ENCODE measurements at regions not wholly inside any gene's neighbourhood (a gene's known extent, or its start where the extent isn't known, plus 50 kb on each side); places are given as distances from the start of the nearest gene placed in this dataset.

DNA sequence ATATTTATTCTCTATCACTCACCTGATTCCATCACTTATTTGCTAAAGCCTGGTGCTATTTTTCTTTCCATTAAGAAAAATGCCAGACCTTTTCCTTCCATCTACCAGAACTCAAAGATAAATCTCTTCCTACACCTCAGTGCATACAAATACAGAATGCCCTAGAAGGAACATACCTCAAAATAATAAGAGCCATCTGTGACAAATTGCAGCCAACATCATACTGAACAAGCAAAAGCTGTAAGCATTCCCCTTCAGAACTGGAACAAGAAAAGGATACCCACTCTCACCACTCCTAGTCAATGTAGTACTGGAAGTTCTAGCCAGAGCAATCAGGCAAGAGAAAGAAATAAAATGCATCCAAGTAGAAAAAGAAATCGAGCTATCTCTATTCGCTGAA, 315.9 kb upstream of the UBE2E3 start:
- H3K27me3 ChIP-seq (ENCODE audit: low read depth), result no peaks in the 10 kb centered on the region
- intact Hi-C loops (cut with DNase I), result no loop called here
- DNase-seq (no peak), ATAC-seq (no peak)
- H3K36me3 ChIP-seq, result no peaks in the 10 kb centered on the region
- H3K27ac ChIP-seq, result no peak overlapping the region
- no peak for TF ChIP-seq CTCF (IDR thresholded peaks at IDR 0.05)
- H3K4me3 ChIP-seq, result no peak overlapping the region
- H3K4me1 ChIP-seq, result no peaks in the 10 kb centered on the region
- no peaks in the 10 kb centered on the region for H3K9me3 ChIP-seq

GRCh38 chr2:180662941-180663471, 317.4 kb upstream of the UBE2E3 start:
- Histone ChIP-seq H3K9me3 (no peaks in the 10 kb centered on the region), H3K4me3 (no peak overlapping the region)

GRCh38 chr2:180662521-180662920, 317.9 kb upstream of the UBE2E3 start:
- DNase-seq (no peak), ATAC-seq (no peak)
- no peaks in the 10 kb centered on the region for H3K36me3 ChIP-seq
- H3K27ac ChIP-seq, result no peak overlapping the region
- H3K4me3 ChIP-seq, result no peak overlapping the region
- H3K27me3 ChIP-seq (ENCODE audit: low read depth), result no peaks in the 10 kb centered on the region
- no peak for TF ChIP-seq CTCF (IDR thresholded peaks at IDR 0.05)
- no peaks in the 10 kb centered on the region for H3K9me3 ChIP-seq
- intact Hi-C loops (cut with DNase I), result no loop called here
- no peaks in the 10 kb centered on the region for H3K4me1 ChIP-seq

More at GRCh38 chr2:180662941-180663471, 317.4 kb upstream of the UBE2E3 start:
- intact Hi-C loops (cut with DNase I), result no loop called here
- no peak for TF ChIP-seq CTCF (IDR thresholded peaks at IDR 0.05)
- no peaks in the 10 kb centered on the region for H3K27me3 ChIP-seq (ENCODE audit: low read depth)
- no peak overlapping the region for H3K27ac ChIP-seq
- DNase-seq, result no peak
- no peaks in the 10 kb centered on the region for H3K36me3 ChIP-seq
- ATAC-seq, result no peak
- H3K4me1 ChIP-seq, result no peaks in the 10 kb centered on the region

DNA sequence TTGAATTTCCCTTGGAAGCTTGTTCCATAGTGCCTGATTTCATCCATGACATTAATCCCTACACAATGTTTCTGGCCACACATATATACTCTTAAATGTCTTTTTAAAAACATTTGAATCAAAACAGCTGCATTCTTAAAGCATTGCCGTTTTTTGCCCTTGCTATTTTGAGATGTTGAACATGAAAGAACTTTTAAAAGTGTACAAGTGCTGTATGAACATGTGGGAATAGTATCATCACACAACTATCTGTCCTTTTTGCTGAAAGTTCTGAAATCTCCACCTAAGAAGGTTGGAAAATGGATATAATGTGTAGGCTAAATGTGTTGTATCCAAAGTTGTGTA, 318.7 kb upstream of the UBE2E3 start:
- H3K36me3 ChIP-seq, result no peaks in the 10 kb centered on the region
- H3K27ac ChIP-seq, result no peak overlapping the region
- no peaks in the 10 kb centered on the region for H3K9me3 ChIP-seq
- no peak for DNase-seq
- H3K27me3 ChIP-seq (ENCODE audit: low read depth), result no peaks in the 10 kb centered on the region
- no peak overlapping the region for H3K4me3 ChIP-seq
- H3K4me1 ChIP-seq, result no peaks in the 10 kb centered on the region
- no peak for TF ChIP-seq CTCF (IDR thresholded peaks at IDR 0.05)
- intact Hi-C loops (cut with DNase I), result no loop called here
- no peak for ATAC-seq

DNA sequence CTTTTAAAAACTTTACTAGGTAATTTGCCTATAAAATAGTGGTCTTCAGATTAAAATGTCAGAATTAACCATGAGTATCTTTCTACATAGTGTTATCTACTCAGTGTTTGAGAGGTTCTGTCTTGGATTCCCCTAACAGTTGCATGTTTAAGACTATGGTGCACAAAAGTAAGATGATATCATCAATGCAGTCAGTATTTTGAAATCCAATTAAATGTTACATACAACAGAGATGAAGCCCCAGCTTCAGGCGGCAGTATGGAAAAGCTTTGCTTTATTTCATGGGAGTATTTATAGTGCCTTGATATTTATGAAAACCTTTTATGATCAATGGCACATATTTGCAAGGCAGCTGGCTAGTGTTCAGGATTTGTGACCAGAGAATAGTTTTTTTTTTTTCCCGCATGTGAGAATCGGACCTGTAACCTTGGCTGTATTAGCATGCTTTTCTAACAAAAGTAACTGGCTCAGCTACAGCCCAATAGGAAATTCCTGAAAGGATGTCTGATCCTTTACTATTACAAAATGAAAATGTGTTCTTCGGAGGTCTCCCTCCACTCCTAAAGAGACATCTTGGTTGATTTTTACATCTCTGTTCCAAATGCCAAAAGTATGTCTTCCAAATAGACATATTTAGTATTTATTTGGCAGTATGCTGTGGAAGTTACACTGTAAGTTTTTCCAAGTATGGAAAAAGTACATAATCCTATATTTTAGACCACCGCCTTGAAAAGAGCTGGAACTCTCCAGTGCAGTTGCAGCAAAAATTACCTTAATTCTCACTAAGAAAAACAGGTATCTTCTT, 319.3 kb upstream of the UBE2E3 start:
- Histone ChIP-seq H3K27me3 (ENCODE audit: low read depth) (no peaks in the 10 kb centered on the region), H3K4me1 (no peaks in the 10 kb centered on the region), H3K27ac (no peak overlapping the region), H3K4me3 (no peak overlapping the region), H3K9me3 (no peaks in the 10 kb centered on the region), H3K36me3 (no peaks in the 10 kb centered on the region)
- no peak for DNase-seq
- intact Hi-C loops (cut with DNase I), result no loop called here
- ATAC-seq, result no peak
- no peak for TF ChIP-seq CTCF (IDR thresholded peaks at IDR 0.05)
